CD8-positive, alpha-beta memory T cell (primary cell): ENCODE measurements at regions not wholly inside any gene's neighbourhood (a gene's known extent, or its start where the extent isn't known, plus 50 kb on each side); places are given as distances from the start of the nearest gene placed in this dataset.
"Not testable (repeated sequence)": the region's sequence is repeated elsewhere in the genome, so short reads cannot be mapped to it uniquely, and the experiment has no call there.

Experiments
- CTCF ChIA-PET: fragments of 350-600 bp; sonication (Branson Sonifier 250); formaldehyde crosslinking; loops from one replicate; lab custom pipeline; 2021; ENCODE audit warnings: antibody characterized with exemption; lab: Charles Lee
- POLR2A ChIA-PET: fragments of 350-600 bp; sonication (Branson Sonifier 250); formaldehyde crosslinking; loops from one replicate; lab custom pipeline; 2021; ENCODE audit warnings: antibody characterized with exemption; lab: Charles Lee
- DNase-seq, 5 donors: peaks; one replicate each; pipeline versions ENCODE4 v3.0.0 to v3.0.0-alpha.2; 2020 to 2022; ENCODE audit warnings: mixed read lengths in 1 of 5
- H3K27ac ChIP-seq: one replicate; pipeline ENCODE4 v1.7.0; 2013; ENCODE audit warnings: low read depth, mild to moderate bottlenecking, low read length, moderate library complexity
- H3K27me3 ChIP-seq: 2 replicates; pipeline ENCODE4 v1.7.0; 2013; ENCODE audit warnings: low read length, mild to moderate bottlenecking; ENCODE audit not compliant: insufficient read depth, poor library complexity, severe bottlenecking
- H3K36me3 ChIP-seq: 2 replicates; pipeline ENCODE4 v1.7.0; 2013; ENCODE audit warnings: mild to moderate bottlenecking, low read length, moderate library complexity; ENCODE audit not compliant: insufficient read depth
- H3K4me1 ChIP-seq: 2 replicates; pipeline ENCODE4 v1.7.0; 2013; ENCODE audit warnings: mild to moderate bottlenecking, low read length, moderate library complexity; ENCODE audit not compliant: insufficient read depth
- H3K4me3 ChIP-seq: 2 replicates; pipeline ENCODE4 v1.7.0; 2013; ENCODE audit warnings: mild to moderate bottlenecking, low read length
- H3K9me3 ChIP-seq: 2 replicates; pipeline ENCODE4 v1.7.0; 2013; ENCODE audit warnings: mild to moderate bottlenecking, low read length
- H3K27ac Mint-ChIP-seq, 8 donors: one replicate each; pipeline ENCODE4 v1.8.0; 2020 to 2021; ENCODE audit warnings: mixed read lengths in 8 of 8, mild to moderate bottlenecking in 6 of 8, inconsistent platforms in 3 of 8, moderate library complexity in 3 of 8
- H3K27me3 Mint-ChIP-seq, 2 donors: one replicate each; pipeline ENCODE4 v1.8.0; 2020 to 2021; ENCODE audit warnings: mixed read lengths in 2 of 2, mild to moderate bottlenecking in 1 of 2, moderate library complexity in 1 of 2
- H3K36me3 Mint-ChIP-seq, 3 donors: one replicate each; pipeline ENCODE4 v1.8.0; 2020 to 2021; ENCODE audit warnings: mixed read lengths in 3 of 3, inconsistent platforms in 1 of 3, mild to moderate bottlenecking in 1 of 3
- H3K4me1 Mint-ChIP-seq, 3 donors: one replicate each; pipeline ENCODE4 v1.8.0; 2020 to 2021; ENCODE audit warnings: mixed read lengths in 3 of 3, inconsistent platforms in 1 of 3, mild to moderate bottlenecking in 1 of 3
- H3K4me3 Mint-ChIP-seq, 7 donors: one replicate each; pipeline ENCODE4 v1.8.0; 2020 to 2021; ENCODE audit warnings: mixed read lengths in 7 of 7, mild to moderate bottlenecking in 6 of 7, moderate library complexity in 4 of 7, inconsistent platforms in 2 of 7
- H3K9me3 Mint-ChIP-seq, 5 donors: one replicate each; pipeline ENCODE4 v1.8.0; 2020 to 2022; ENCODE audit warnings: mixed read lengths in 5 of 5, mild to moderate bottlenecking in 3 of 5, moderate library complexity in 2 of 5, inconsistent platforms in 1 of 5

- POLR2A ChIA-PET, H3K9me3 Mint-ChIP-seq, H3K4me1 ChIP-seq, H3K27me3 Mint-ChIP-seq, H3K4me1 Mint-ChIP-seq, H3K27ac Mint-ChIP-seq, H3K27ac ChIP-seq, H3K36me3 ChIP-seq, CTCF ChIA-PET, DNase-seq, H3K27me3 ChIP-seq, H3K36me3 Mint-ChIP-seq, H3K9me3 ChIP-seq, H3K4me3 Mint-ChIP-seq, H3K4me3 ChIP-seq: not testable (repeated sequence)
These were observed 157.4 kb upstream of the C11orf58 start for GRCh38 chr11:16581078-16581477.

GRCh38 chr11:16577490-16577889 is 161.0 kb upstream of the C11orf58 start:
- Mint-ChIP-seq H3K27ac (no peak overlapping the region), H3K36me3 (no peaks in the 10 kb centered on the region), H3K4me3 (no peak overlapping the region), H3K4me1 (no peaks in the 10 kb centered on the region), H3K9me3 (peaks cover 0 to 3% (median 0%) of the 10 kb centered on the region in 5 donors), H3K27me3 (peaks cover 0 to 4% of the 10 kb centered on the region in 2 donors)
- Histone ChIP-seq H3K27me3 (no peaks in the 10 kb centered on the region), H3K4me3 (no peak overlapping the region), H3K27ac (no peak overlapping the region), H3K4me1 (no peaks in the 10 kb centered on the region), H3K9me3 (no peaks in the 10 kb centered on the region), H3K36me3 (no peaks in the 10 kb centered on the region)
- ChIA-PET CTCF (no interaction called here), POLR2A (no interaction called here)
- no peak for DNase-seq

- H3K27me3 Mint-ChIP-seq, H3K27ac ChIP-seq, H3K4me1 ChIP-seq, CTCF ChIA-PET, H3K4me3 ChIP-seq, H3K27me3 ChIP-seq, H3K4me1 Mint-ChIP-seq, H3K4me3 Mint-ChIP-seq, H3K36me3 Mint-ChIP-seq, H3K9me3 Mint-ChIP-seq, DNase-seq, H3K9me3 ChIP-seq, H3K27ac Mint-ChIP-seq, POLR2A ChIA-PET, H3K36me3 ChIP-seq: not testable (repeated sequence)
These were observed 163.6 kb upstream of the C11orf58 start for GRCh38 chr11:16574889-16575288.

GRCh38 chr11:16572945-16573344 is 165.5 kb upstream of the C11orf58 start:
- peaks cover 0 to 2% (median 0%) of the 10 kb centered on the region in 5 donors for H3K9me3 Mint-ChIP-seq
- no peaks in the 10 kb centered on the region for H3K4me1 ChIP-seq
- no peak overlapping the region for H3K27ac ChIP-seq
- ChIA-PET CTCF (interaction anchor here (0.7 kb wide), 1 partner anchor 33 kb away, joined by 3 read pairs; no protein-coding TSS in a partner anchor), POLR2A (no interaction called here)
- no peaks in the 10 kb centered on the region for H3K9me3 ChIP-seq
- no peak overlapping the region for H3K27ac Mint-ChIP-seq
- no peaks in the 10 kb centered on the region for H3K36me3 ChIP-seq
- no peak overlapping the region for H3K4me3 ChIP-seq
- no peaks in the 10 kb centered on the region for H3K36me3 Mint-ChIP-seq
- no peak overlapping the region for H3K4me3 Mint-ChIP-seq
- DNase-seq: no peak
- H3K4me1 Mint-ChIP-seq: no peaks in the 10 kb centered on the region
- peaks cover 0 to 2% of the 10 kb centered on the region in 2 donors for H3K27me3 Mint-ChIP-seq
- H3K27me3 ChIP-seq: no peaks in the 10 kb centered on the region

GRCh38 chr11:16561150-16561549 is 177.3 kb upstream of the C11orf58 start:
- H3K27ac Mint-ChIP-seq: no peak overlapping the region
- CTCF ChIA-PET: no interaction called here
- no peaks in the 10 kb centered on the region for H3K36me3 Mint-ChIP-seq
- POLR2A ChIA-PET: no interaction called here
- peaks cover 0 to 2% of the 10 kb centered on the region in 2 donors for H3K27me3 Mint-ChIP-seq
- Histone ChIP-seq H3K27me3 (no peaks in the 10 kb centered on the region), H3K36me3 (no peaks in the 10 kb centered on the region), H3K27ac (no peak overlapping the region), H3K9me3 (no peaks in the 10 kb centered on the region), H3K4me1 (no peaks in the 10 kb centered on the region), H3K4me3 (no peak overlapping the region)
- no peaks in the 10 kb centered on the region for H3K4me1 Mint-ChIP-seq
- DNase-seq: no peak
- no peak overlapping the region for H3K4me3 Mint-ChIP-seq
- peaks cover 0 to 16% (median 3%) of the 10 kb centered on the region in 5 donors for H3K9me3 Mint-ChIP-seq

GRCh38 chr11:16558494-16558893 is 180.0 kb upstream of the C11orf58 start:
- Mint-ChIP-seq H3K9me3 (peaks cover 0 to 8% (median 2%) of the 10 kb centered on the region in 5 donors), H3K36me3 (no peaks in the 10 kb centered on the region), H3K27ac (no peak overlapping the region), H3K4me3 (no peak overlapping the region), H3K4me1 (no peaks in the 10 kb centered on the region), H3K27me3 (peaks cover 0 to 2% of the 10 kb centered on the region in 2 donors)
- CTCF ChIA-PET: no interaction called here
- no peak for DNase-seq
- no peaks in the 10 kb centered on the region for H3K9me3 ChIP-seq
- no peaks in the 10 kb centered on the region for H3K27me3 ChIP-seq
- H3K36me3 ChIP-seq: no peaks in the 10 kb centered on the region
- POLR2A ChIA-PET: no interaction called here
- H3K4me1 ChIP-seq: no peaks in the 10 kb centered on the region
- no peak overlapping the region for H3K27ac ChIP-seq
- no peak overlapping the region for H3K4me3 ChIP-seq

- Mint-ChIP-seq H3K9me3 (peaks cover 0 to 11% (median 2%) of the 10 kb centered on the region in 5 donors), H3K36me3 (no peaks in the 10 kb centered on the region)
- POLR2A ChIA-PET: no interaction called here
These were observed 182.5 kb upstream of the C11orf58 start for GRCh38 chr11:16555956-16556355.

GRCh38 chr11:16554361-16554760 is 184.1 kb upstream of the C11orf58 start:
- ChIA-PET POLR2A (no interaction called here), CTCF (no interaction called here)
- H3K4me1 Mint-ChIP-seq: no peaks in the 10 kb centered on the region
- no peaks in the 10 kb centered on the region for H3K4me1 ChIP-seq
- H3K9me3 Mint-ChIP-seq: peaks cover 1 to 9% (median 2%) of the 10 kb centered on the region in 5 donors
- H3K27me3 Mint-ChIP-seq: no peaks in the 10 kb centered on the region
- H3K4me3 ChIP-seq: no peak overlapping the region
- no peak overlapping the region for H3K4me3 Mint-ChIP-seq
- no peaks in the 10 kb centered on the region for H3K27me3 ChIP-seq
- H3K27ac Mint-ChIP-seq: no peak overlapping the region
- no peaks in the 10 kb centered on the region for H3K9me3 ChIP-seq
- no peaks in the 10 kb centered on the region for H3K36me3 ChIP-seq
- DNase-seq: no peak
- no peaks in the 10 kb centered on the region for H3K36me3 Mint-ChIP-seq
- no peak overlapping the region for H3K27ac ChIP-seq

More at GRCh38 chr11:16555956-16556355, 182.5 kb upstream of the C11orf58 start:
- Histone ChIP-seq H3K27me3 (no peaks in the 10 kb centered on the region), H3K9me3 (no peaks in the 10 kb centered on the region), H3K36me3 (no peaks in the 10 kb centered on the region), H3K27ac (no peak overlapping the region), H3K4me1 (no peaks in the 10 kb centered on the region), H3K4me3 (no peak overlapping the region)
- H3K27ac Mint-ChIP-seq: no peak overlapping the region
- CTCF ChIA-PET: no interaction called here
- peaks cover 0 to 1% of the 10 kb centered on the region in 2 donors for H3K27me3 Mint-ChIP-seq
- H3K4me3 Mint-ChIP-seq: no peak overlapping the region
- H3K4me1 Mint-ChIP-seq: no peaks in the 10 kb centered on the region
- DNase-seq: no peak

GRCh38 chr11:16547879-16548278 is 190.6 kb upstream of the C11orf58 start:
- Histone ChIP-seq H3K9me3 (no peaks in the 10 kb centered on the region), H3K36me3 (no peaks in the 10 kb centered on the region), H3K4me3 (no peak overlapping the region), H3K4me1 (no peaks in the 10 kb centered on the region), H3K27me3 (no peaks in the 10 kb centered on the region), H3K27ac (no peak overlapping the region)
- no peaks in the 10 kb centered on the region for H3K4me1 Mint-ChIP-seq
- H3K27ac Mint-ChIP-seq: no peak overlapping the region
- no peaks in the 10 kb centered on the region for H3K36me3 Mint-ChIP-seq
- H3K27me3 Mint-ChIP-seq: no peaks in the 10 kb centered on the region
- DNase-seq: no peak
- ChIA-PET CTCF (no interaction called here), POLR2A (no interaction called here)
- peaks cover 2 to 37% (median 4%) of the 10 kb centered on the region in 5 donors for H3K9me3 Mint-ChIP-seq
- H3K4me3 Mint-ChIP-seq: no peak overlapping the region
